OCI-LY7 (cell line): ENCODE measurements at regions not wholly inside any gene's neighbourhood (a gene's known extent, or its start where the extent isn't known, plus 50 kb on each side); places are given as distances from the start of the nearest gene placed in this dataset.
A peak's percentile ranks its signal among the peaks of the same experiment; 100 is the strongest.

Source experiments
- BruUV-seq: library from RNA; stranded (reverse); fragments of 400-500 nt; replicated peaks from 2 replicates; lab custom pipeline; 2021; lab: Mats Ljungman, UMichigan
- CTCF ChIA-PET: fragments of 300-600 bp; sonication (Branson Sonifier 250); formaldehyde crosslinking; loops from one replicate; lab custom pipeline; 2022; ENCODE audit warnings: antibody characterized with exemption; ENCODE audit not compliant: unreplicated experiment; lab: Charles Lee
- POLR2A ChIA-PET: fragments of 300-600 bp; sonication (Branson Sonifier 250); formaldehyde crosslinking; loops from one replicate; lab custom pipeline; 2022; ENCODE audit warnings: antibody characterized with exemption; lab: Charles Lee
- DNase-seq: peaks from one replicate; pipeline ENCODE4 v3.0.0-alpha.2; 2015; ENCODE audit warnings: low spot score
- H2AFZ ChIP-seq: fragments of 200-600 bp; sonication (generic), shearing (Covaris generic); 2 replicates; pipeline ENCODE4 v1.6.1; 2014; ENCODE audit warnings: mild to moderate bottlenecking, antibody characterized with exemption, low read length, moderate library complexity
- H3K27ac ChIP-seq: fragments of 200-600 bp; sonication (generic); 2 replicates; pipeline ENCODE4 v1.5.1; 2014; ENCODE audit warnings: mixed run types, low read depth, mild to moderate bottlenecking, moderate library complexity, low read length, inconsistent platforms; ENCODE audit not compliant: poor library complexity, severe bottlenecking
- H3K36me3 ChIP-seq: fragments of 200-600 bp; sonication (generic); 2 replicates; pipeline ENCODE4 v1.6.1; 2014; ENCODE audit warnings: mild to moderate bottlenecking, antibody characterized with exemption, low read length, moderate library complexity, mixed read lengths; ENCODE audit not compliant: insufficient read depth
- H3K4me1 ChIP-seq: fragments of 200-600 bp; sonication (generic); 2 replicates; pipeline ENCODE4 v1.5.1; 2014; ENCODE audit warnings: mild to moderate bottlenecking, low read length; ENCODE audit not compliant: insufficient read depth, poor library complexity, severe bottlenecking
- H3K4me2 ChIP-seq: fragments of 200-600 bp; sonication (generic); 2 replicates; pipeline ENCODE4 v1.6.1; 2014; ENCODE audit warnings: mild to moderate bottlenecking, low read length
- H3K4me3 ChIP-seq: fragments of 200-600 bp; sonication (generic); 2 replicates; pipeline ENCODE4 v1.5.1; 2014; ENCODE audit warnings: mild to moderate bottlenecking, low read depth, low read length; ENCODE audit not compliant: poor library complexity, severe bottlenecking
- H3K79me2 ChIP-seq: fragments of 200-600 bp; sonication (generic); 2 replicates; pipeline ENCODE4 v1.6.1; 2016; ENCODE audit warnings: low read depth, mild to moderate bottlenecking, low read length, moderate library complexity, mixed read lengths; ENCODE audit not compliant: insufficient read depth
- H3K9me2 ChIP-seq: fragments of 200-600 bp; sonication (generic); 2 replicates; pipeline ENCODE4 v1.6.1; 2016; ENCODE audit warnings: mild to moderate bottlenecking, low read length, mixed read lengths; ENCODE audit not compliant: insufficient read depth
- H3K9me3 ChIP-seq: fragments of 200-600 bp; sonication (generic); 2 replicates; pipeline ENCODE4 v1.6.1; 2014; ENCODE audit warnings: mild to moderate bottlenecking, mixed run types, low read length, mixed read lengths
- H4K20me1 ChIP-seq: fragments of 200-600 bp; sonication (generic); 2 replicates; pipeline ENCODE4 v1.6.1; 2014; ENCODE audit warnings: mild to moderate bottlenecking, antibody characterized with exemption, low read length, moderate library complexity, mixed read lengths; ENCODE audit not compliant: insufficient read depth
- EZH2phosphoT487 ChIP-seq: fragments of 200-600 bp; sonication (generic); IDR thresholded peaks from 2 replicates; pipeline ENCODE4 v1.6.1; 2018; ENCODE audit warnings: low read depth, borderline replicate concordance, mild to moderate bottlenecking, mixed run types, antibody characterized with exemption, low read length, moderate library complexity, mixed read lengths
- intact Hi-C: fragments of 100-400 bp; cut with micrococcal nuclease; formaldehyde crosslinking; loops from one replicate; pipeline ENCODE4 v1.10.0; 2022; ENCODE audit not compliant: unreplicated experiment
- TF ChIP-seq, protein P1 (sequence below): fragments of 200-600 bp; sonication (generic); conservative IDR thresholded peaks from 2 replicates; pipeline ENCODE4 v1.5.1; 2014; ENCODE audit warnings: mild to moderate bottlenecking, antibody characterized with exemption, low read length, moderate library complexity, mixed read lengths

DNA sequence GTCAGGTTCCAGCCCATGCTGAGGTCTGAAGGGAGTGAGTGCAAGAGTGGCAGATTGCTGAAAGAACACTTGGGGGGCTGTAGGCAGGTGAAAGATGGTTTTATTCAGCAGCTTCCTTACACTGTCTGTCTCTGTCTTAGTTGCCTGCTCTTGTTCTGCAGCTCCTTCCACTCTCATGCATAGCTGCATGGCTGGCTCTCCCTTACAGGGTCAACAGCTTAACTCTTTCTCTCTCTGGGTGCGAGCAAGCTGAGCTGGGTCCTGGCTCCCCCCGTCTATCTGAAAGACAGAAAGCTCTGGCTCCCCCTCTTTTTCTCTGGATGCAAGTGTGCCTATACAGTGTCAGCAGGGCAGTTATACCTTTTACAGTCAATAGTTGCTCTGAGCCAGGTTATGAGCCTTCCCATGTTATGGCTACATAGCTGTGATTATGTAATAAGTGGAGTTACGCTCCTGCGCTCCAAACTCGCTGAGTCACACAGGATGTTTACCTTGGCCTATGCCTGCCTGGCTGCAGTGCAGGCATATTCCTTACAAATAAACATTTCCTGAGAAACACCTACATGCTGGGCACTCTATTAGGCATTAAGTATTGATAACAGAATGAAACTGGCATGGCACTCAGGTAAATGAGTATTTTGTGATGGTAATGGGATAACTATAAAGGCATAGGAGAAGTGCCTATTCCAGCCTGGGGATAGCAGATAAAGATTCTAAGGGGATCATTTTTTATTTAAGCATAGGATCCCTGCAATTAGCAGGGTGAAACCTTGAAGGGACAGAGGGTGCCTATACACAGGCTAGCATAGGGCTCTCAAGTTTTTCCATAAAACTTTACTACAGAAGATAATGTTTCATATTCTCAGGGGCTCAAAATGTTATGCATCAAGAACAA, 826.9 kb upstream of the PCDH9 start:
- no peaks in the 10 kb centered on the region for H4K20me1 ChIP-seq
- ChIA-PET POLR2A (no interaction called here), CTCF (no interaction called here)
- H3K27ac ChIP-seq = no peak overlapping the region
- H3K9me2 ChIP-seq = no peaks in the 10 kb centered on the region
- no peaks in the 10 kb centered on the region for H3K79me2 ChIP-seq
- TF ChIP-seq EZH2phosphoT487 = no peak
- TF ChIP-seq, protein P1, sequence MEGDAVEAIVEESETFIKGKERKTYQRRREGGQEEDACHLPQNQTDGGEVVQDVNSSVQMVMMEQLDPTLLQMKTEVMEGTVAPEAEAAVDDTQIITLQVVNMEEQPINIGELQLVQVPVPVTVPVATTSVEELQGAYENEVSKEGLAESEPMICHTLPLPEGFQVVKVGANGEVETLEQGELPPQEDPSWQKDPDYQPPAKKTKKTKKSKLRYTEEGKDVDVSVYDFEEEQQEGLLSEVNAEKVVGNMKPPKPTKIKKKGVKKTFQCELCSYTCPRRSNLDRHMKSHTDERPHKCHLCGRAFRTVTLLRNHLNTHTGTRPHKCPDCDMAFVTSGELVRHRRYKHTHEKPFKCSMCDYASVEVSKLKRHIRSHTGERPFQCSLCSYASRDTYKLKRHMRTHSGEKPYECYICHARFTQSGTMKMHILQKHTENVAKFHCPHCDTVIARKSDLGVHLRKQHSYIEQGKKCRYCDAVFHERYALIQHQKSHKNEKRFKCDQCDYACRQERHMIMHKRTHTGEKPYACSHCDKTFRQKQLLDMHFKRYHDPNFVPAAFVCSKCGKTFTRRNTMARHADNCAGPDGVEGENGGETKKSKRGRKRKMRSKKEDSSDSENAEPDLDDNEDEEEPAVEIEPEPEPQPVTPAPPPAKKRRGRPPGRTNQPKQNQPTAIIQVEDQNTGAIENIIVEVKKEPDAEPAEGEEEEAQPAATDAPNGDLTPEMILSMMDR = no peak
- H3K4me1 ChIP-seq = no peaks in the 10 kb centered on the region
- H3K9me3 ChIP-seq = no peaks in the 10 kb centered on the region
- no peak overlapping the region for H3K4me3 ChIP-seq
- H3K4me2 ChIP-seq = no peak overlapping the region
- no peaks in the 10 kb centered on the region for H3K36me3 ChIP-seq
- no TSS peak for BruUV-seq
- H2AFZ ChIP-seq = no peak overlapping the region
- intact Hi-C loops = no loop called here
- DNase-seq = peak; percentile 28

GRCh38 chr13:68051910-68052309, 821.8 kb upstream of the PCDH9 start:
- no peak overlapping the region for H3K4me3 ChIP-seq
- intact Hi-C loops = no loop called here
- ChIA-PET CTCF (no interaction called here), POLR2A (no interaction called here)
- no peaks in the 10 kb centered on the region for H4K20me1 ChIP-seq
- H3K9me3 ChIP-seq = no peaks in the 10 kb centered on the region
- H3K79me2 ChIP-seq = no peaks in the 10 kb centered on the region
- BruUV-seq = no TSS peak
- H3K4me1 ChIP-seq = no peaks in the 10 kb centered on the region
- H3K27ac ChIP-seq = no peak overlapping the region
- H3K9me2 ChIP-seq = no peaks in the 10 kb centered on the region
- DNase-seq = no peak
- H3K4me2 ChIP-seq = no peak overlapping the region
- no peak overlapping the region for H2AFZ ChIP-seq
- no peak for TF ChIP-seq EZH2phosphoT487
- TF ChIP-seq, protein P1 = no peak
- H3K36me3 ChIP-seq = no peaks in the 10 kb centered on the region

GRCh38 chr13:68050761-68051160, 820.6 kb upstream of the PCDH9 start:
- no peaks in the 10 kb centered on the region for H4K20me1 ChIP-seq
- no peaks in the 10 kb centered on the region for H3K4me1 ChIP-seq
- H3K79me2 ChIP-seq = no peaks in the 10 kb centered on the region
- POLR2A ChIA-PET = no interaction called here
- intact Hi-C loops = no loop called here
- no peak for TF ChIP-seq EZH2phosphoT487
- no peak overlapping the region for H3K4me2 ChIP-seq
- no peak overlapping the region for H3K27ac ChIP-seq
- H3K36me3 ChIP-seq = no peaks in the 10 kb centered on the region
- no peaks in the 10 kb centered on the region for H3K9me3 ChIP-seq
- BruUV-seq = no TSS peak
- H3K4me3 ChIP-seq = no peak overlapping the region
- DNase-seq = no peak
- no peak overlapping the region for H2AFZ ChIP-seq
- no peaks in the 10 kb centered on the region for H3K9me2 ChIP-seq
- CTCF ChIA-PET = no interaction called here
